Gastroesophageal sphincter (tissue), 3 donors: ENCODE measurements at regions not wholly inside any gene's neighbourhood (a gene's known extent, or its start where the extent isn't known, plus 50 kb on each side); places are given as distances from the start of the nearest gene placed in this dataset.

Experiments used
- EP300 ChIP-seq: sonication (generic); formaldehyde crosslinking; IDR thresholded peaks from one replicate; pipeline ENCODE4 v1.6.1; 2017; ENCODE audit warnings: antibody characterized with exemption, mild to moderate bottlenecking
- POLR2AphosphoS5 ChIP-seq: sonication (generic); formaldehyde crosslinking; IDR thresholded peaks from one replicate; pipeline ENCODE4 v1.6.1; 2017; ENCODE audit warnings: antibody characterized with exemption
- TF ChIP-seq, protein P1 (sequence below), 4 experiments: fragments of 200-600 bp in 2 of 4; fragments of 450-650 bp in 2 of 4; sonication (generic) in 1 of 4; IDR thresholded peaks; one replicate each; pipeline ENCODE4 v1.5.1; 2017 to 2019; ENCODE audit warnings: antibody characterized with exemption in 4 of 4, mild to moderate bottlenecking in 2 of 4, moderate library complexity in 2 of 4

GRCh38 chr5:39863926-39864552 is 439.3 kb upstream of the DAB2 start:
- TF ChIP-seq, protein P1, sequence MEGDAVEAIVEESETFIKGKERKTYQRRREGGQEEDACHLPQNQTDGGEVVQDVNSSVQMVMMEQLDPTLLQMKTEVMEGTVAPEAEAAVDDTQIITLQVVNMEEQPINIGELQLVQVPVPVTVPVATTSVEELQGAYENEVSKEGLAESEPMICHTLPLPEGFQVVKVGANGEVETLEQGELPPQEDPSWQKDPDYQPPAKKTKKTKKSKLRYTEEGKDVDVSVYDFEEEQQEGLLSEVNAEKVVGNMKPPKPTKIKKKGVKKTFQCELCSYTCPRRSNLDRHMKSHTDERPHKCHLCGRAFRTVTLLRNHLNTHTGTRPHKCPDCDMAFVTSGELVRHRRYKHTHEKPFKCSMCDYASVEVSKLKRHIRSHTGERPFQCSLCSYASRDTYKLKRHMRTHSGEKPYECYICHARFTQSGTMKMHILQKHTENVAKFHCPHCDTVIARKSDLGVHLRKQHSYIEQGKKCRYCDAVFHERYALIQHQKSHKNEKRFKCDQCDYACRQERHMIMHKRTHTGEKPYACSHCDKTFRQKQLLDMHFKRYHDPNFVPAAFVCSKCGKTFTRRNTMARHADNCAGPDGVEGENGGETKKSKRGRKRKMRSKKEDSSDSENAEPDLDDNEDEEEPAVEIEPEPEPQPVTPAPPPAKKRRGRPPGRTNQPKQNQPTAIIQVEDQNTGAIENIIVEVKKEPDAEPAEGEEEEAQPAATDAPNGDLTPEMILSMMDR (IDR thresholded peaks at IDR 0.05): no peak
- TF ChIP-seq POLR2AphosphoS5 (no peak), EP300 (no peak)
